ENCODE measurements at regions not wholly inside any gene's neighbourhood (a gene's known extent, or its start where the extent isn't known, plus 50 kb on each side); places are given as distances from the start of the nearest gene placed in this dataset.
"Not testable (repeated sequence)": the region's sequence is repeated elsewhere in the genome, so short reads cannot be mapped to it uniquely, and the experiment has no call there.

DNA sequence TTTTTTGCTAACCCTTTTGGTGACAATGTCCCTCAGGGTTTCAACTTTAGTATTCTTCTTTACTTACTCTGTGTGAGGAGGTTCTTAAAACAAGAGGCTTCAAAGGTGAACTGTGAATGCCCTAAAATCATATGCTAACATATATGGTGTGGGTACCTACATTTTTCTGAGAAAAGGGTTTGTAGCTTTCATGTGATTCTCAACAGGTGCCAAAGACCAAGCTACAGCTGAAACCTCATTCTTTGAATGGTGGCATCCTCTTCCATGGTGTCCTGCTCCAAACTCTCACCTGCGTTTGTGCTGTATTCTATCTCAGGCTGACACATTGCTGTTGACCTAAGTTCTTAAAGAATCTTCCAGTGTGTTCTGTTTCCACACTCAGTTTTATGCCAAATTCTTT lies 177.3 kb downstream of the PRL start:
- Histone ChIP-seq H3K27ac (ENCODE audit: low read length) (no peak overlapping the region), H3K4me3 (ENCODE audit: low read length) (no peak overlapping the region), H3K27me3 (ENCODE audit: control insufficient read depth, insufficient read depth, low read length) (no peaks in the 10 kb centered on the region), H3K9me3 (replicated peaks; ENCODE audit: control insufficient read depth, low read depth, low read length) (no peaks in the 10 kb centered on the region), H3K36me3 (ENCODE audit: control insufficient read depth, insufficient read depth, low read length) (no peaks in the 10 kb centered on the region), H3K4me1 (ENCODE audit: control insufficient read depth, insufficient read depth, low read length) (no peaks in the 10 kb centered on the region)
- WGBS (ENCODE audit: insufficient coverage) = 80% methylated on average over 1 of the region's 1 CpG
- no peak for DNase-seq

DNA sequence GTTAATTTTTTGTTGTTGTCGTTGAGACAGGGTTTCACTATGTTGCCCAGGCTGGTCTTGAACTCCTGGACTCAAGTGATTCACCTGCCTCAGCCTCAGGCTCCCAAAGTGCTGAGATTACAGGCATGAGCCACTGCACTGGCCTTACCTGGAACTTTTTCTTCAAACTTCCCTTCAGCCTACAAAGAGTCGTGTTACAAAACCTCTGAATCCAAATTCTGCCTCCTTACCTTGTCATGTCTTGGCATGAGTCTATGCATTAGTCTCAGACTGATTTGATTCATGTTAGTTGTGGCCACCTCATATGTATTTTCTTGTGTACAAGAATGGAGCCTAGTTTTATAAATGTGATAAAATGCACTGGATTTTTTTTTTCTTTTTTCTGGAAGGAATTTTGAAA lies 172.1 kb downstream of the PRL start:
- DNase-seq = no peak
- peaks cover 2% of the 10 kb centered on the region for H3K9me3 ChIP-seq (replicated peaks; ENCODE audit: control insufficient read depth, low read depth, low read length)
- no peaks in the 10 kb centered on the region for H3K27me3 ChIP-seq (ENCODE audit: control insufficient read depth, insufficient read depth, low read length)
- no peaks in the 10 kb centered on the region for H3K36me3 ChIP-seq (ENCODE audit: control insufficient read depth, insufficient read depth, low read length)
- WGBS (ENCODE audit: insufficient coverage) = 82% methylated on average over 2 of the region's 2 CpGs
- H3K4me1 ChIP-seq (ENCODE audit: control insufficient read depth, insufficient read depth, low read length) = no peaks in the 10 kb centered on the region
- H3K4me3 ChIP-seq (ENCODE audit: low read length) = no peak overlapping the region
- H3K27ac ChIP-seq (ENCODE audit: low read length) = no peak overlapping the region

DNA sequence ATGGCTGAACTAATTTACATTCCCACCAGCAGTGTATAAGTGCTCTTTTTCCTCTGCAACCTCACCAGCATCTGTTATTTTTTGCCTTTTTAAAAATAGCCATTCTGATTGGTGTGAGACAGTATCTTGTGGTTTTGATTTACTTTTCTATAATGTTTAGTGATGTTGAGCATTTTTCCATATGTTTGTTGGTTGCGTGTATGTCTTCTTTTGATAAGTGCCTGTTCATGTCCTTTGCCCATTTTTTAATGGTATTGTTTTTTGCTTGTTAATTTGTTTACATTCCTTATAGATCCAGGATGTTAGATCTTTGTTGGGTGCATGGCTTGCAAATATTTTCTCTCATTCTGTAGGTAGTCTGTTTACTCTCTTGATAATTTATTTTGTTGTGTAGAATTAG lies 169.9 kb downstream of the PRL start:
- no peaks in the 10 kb centered on the region for H3K27me3 ChIP-seq (ENCODE audit: control insufficient read depth, insufficient read depth, low read length)
- no CpG with 5 or more reads among the region's 1 CpG for WGBS (ENCODE audit: insufficient coverage)
- H3K4me1 ChIP-seq (ENCODE audit: control insufficient read depth, insufficient read depth, low read length) = no peaks in the 10 kb centered on the region
- no peaks in the 10 kb centered on the region for H3K36me3 ChIP-seq (ENCODE audit: control insufficient read depth, insufficient read depth, low read length)
- peaks cover 2% of the 10 kb centered on the region for H3K9me3 ChIP-seq (replicated peaks; ENCODE audit: control insufficient read depth, low read depth, low read length)
- H3K27ac ChIP-seq (ENCODE audit: low read length) = no peak overlapping the region
- H3K4me3 ChIP-seq (ENCODE audit: low read length) = no peak overlapping the region
- DNase-seq = no peak

DNA sequence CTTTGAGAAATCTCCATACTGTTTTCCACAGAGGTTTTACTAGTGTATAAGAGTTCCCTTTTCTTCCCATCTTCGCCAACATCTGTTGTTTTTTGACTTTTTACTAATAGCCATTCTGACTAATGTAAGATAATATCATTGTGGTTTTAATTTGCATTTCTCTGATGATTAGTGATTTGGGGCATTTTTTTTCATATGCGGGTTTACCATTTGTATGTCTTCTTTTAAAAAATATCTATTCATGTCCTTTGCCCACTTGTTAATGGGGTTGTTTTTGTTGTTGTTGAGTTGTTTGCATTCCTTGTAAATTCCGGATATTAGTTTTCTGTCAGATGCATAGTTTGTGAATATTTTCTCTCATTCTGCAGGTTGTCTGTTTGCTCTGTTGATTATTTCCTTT lies 167.1 kb downstream of the PRL start:
- Histone ChIP-seq H3K36me3 (ENCODE audit: control insufficient read depth, insufficient read depth, low read length) (no peaks in the 10 kb centered on the region), H3K4me1 (ENCODE audit: control insufficient read depth, insufficient read depth, low read length) (peaks cover 10% of the 10 kb centered on the region), H3K27ac (ENCODE audit: low read length) (no peak overlapping the region), H3K9me3 (replicated peaks; ENCODE audit: control insufficient read depth, low read depth, low read length) (peaks cover 4% of the 10 kb centered on the region), H3K27me3 (ENCODE audit: control insufficient read depth, insufficient read depth, low read length) (no peaks in the 10 kb centered on the region), H3K4me3 (ENCODE audit: low read length) (no peak overlapping the region)
- no CpG with 5 or more reads among the region's 3 CpGs for WGBS (ENCODE audit: insufficient coverage)
- DNase-seq = no peak

DNA sequence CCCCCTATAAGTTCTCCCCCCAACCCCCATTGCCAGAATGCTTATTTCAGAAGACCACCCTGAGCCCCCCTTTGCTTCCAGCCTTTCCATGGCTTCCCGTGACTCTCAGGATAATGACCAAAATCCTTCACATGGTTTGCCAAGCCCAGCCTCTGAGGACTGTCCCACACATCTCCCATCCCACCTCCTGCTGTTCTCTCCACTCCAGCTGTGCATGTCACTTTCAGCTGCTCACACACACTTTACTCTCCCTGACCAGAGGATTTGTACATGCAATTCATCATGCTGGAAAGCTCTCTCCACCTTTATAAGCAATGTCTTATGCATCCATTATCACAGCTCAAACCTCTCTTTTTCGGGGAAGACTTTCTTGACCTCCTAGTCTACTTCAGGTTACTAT lies 164.2 kb downstream of the PRL start:
- 33% methylated on average over 1 of the region's 2 CpGs for WGBS (ENCODE audit: insufficient coverage)
- Histone ChIP-seq H3K4me1 (ENCODE audit: control insufficient read depth, insufficient read depth, low read length) (peaks cover 10% of the 10 kb centered on the region), H3K27ac (ENCODE audit: low read length) (peak overlapping the region; percentile 80), H3K27me3 (ENCODE audit: control insufficient read depth, insufficient read depth, low read length) (no peaks in the 10 kb centered on the region), H3K4me3 (ENCODE audit: low read length) (no peak overlapping the region), H3K36me3 (ENCODE audit: control insufficient read depth, insufficient read depth, low read length) (no peaks in the 10 kb centered on the region), H3K9me3 (replicated peaks; ENCODE audit: control insufficient read depth, low read depth, low read length) (peaks cover 2% of the 10 kb centered on the region)
- DNase-seq = peak; percentile 87

DNA sequence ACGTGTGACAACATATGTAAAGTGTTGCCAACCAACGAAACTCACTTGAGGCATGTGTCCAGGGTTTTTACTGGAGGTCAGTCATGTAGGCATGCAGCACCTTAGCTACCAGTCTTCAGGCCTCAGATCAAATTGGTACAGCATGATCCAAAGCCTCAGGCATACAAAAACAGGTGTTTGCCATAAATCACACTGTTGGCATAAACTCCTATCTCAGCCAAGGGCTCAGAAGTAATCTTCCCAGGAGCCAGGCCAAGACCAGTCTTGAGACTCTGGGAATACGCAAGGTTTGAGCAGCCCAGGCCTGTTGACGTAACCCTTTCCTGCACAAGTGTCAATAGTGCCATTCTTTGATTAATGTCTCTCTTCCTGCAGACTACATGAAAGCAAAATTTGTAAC lies 163.5 kb downstream of the PRL start:
- 49% methylated on average over 3 of the region's 4 CpGs for WGBS (ENCODE audit: insufficient coverage)
- H3K27ac ChIP-seq (ENCODE audit: low read length) = peak overlapping the region; percentile 80
- DNase-seq = peak; percentile 85
- peaks cover 10% of the 10 kb centered on the region for H3K4me1 ChIP-seq (ENCODE audit: control insufficient read depth, insufficient read depth, low read length)
- no peaks in the 10 kb centered on the region for H3K27me3 ChIP-seq (ENCODE audit: control insufficient read depth, insufficient read depth, low read length)
- peaks cover 2% of the 10 kb centered on the region for H3K9me3 ChIP-seq (replicated peaks; ENCODE audit: control insufficient read depth, low read depth, low read length)
- no peak overlapping the region for H3K4me3 ChIP-seq (ENCODE audit: low read length)
- no peaks in the 10 kb centered on the region for H3K36me3 ChIP-seq (ENCODE audit: control insufficient read depth, insufficient read depth, low read length)

DNA sequence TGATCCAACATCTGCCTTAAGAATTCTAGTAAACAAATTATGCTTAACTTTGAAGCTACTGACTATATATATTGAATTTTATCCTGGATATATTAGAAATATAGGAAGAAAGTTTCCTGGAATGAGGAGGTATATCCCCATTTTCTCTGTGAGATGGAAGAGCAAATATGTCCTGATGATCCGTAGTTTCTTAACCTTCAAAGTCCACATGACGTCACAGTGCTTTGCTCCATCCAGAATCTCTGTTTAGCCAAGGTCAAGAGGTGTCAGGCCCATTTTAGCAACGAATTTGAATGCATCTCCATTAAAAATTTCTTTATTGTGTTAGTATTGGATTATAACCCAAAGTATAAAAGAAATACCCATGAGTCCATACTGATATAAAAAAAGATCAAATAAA lies 162.5 kb downstream of the PRL start:
- no peak overlapping the region for H3K4me3 ChIP-seq (ENCODE audit: low read length)
- no peaks in the 10 kb centered on the region for H3K27me3 ChIP-seq (ENCODE audit: control insufficient read depth, insufficient read depth, low read length)
- 100% methylated on average over 1 of the region's 3 CpGs for WGBS (ENCODE audit: insufficient coverage)
- H3K4me1 ChIP-seq (ENCODE audit: control insufficient read depth, insufficient read depth, low read length) = peaks cover 10% of the 10 kb centered on the region
- no peak for DNase-seq
- H3K9me3 ChIP-seq (replicated peaks; ENCODE audit: control insufficient read depth, low read depth, low read length) = peaks cover 2% of the 10 kb centered on the region
- H3K27ac ChIP-seq (ENCODE audit: low read length) = no peak overlapping the region
- H3K36me3 ChIP-seq (ENCODE audit: control insufficient read depth, insufficient read depth, low read length) = no peaks in the 10 kb centered on the region

DNA sequence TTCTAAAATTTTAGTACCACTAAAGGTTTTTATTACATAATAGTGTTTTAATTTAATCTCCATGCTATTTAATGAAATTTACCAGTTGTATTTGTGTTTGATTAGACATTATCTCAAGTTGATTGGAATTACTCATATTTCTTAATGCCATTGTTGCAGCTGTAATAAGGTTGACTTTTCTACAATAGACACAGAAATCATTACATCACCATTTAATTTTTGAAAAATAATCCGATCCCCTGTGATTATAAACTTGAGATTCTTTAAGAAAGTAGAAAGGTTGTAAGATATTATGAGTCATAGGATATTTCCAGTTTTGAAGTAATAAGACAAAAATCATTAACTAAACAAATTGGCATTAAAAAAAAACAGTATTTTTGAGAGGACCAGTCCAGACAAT lies 161.4 kb downstream of the PRL start:
- Histone ChIP-seq H3K27me3 (ENCODE audit: control insufficient read depth, insufficient read depth, low read length) (no peaks in the 10 kb centered on the region), H3K36me3 (ENCODE audit: control insufficient read depth, insufficient read depth, low read length) (no peaks in the 10 kb centered on the region), H3K9me3 (replicated peaks; ENCODE audit: control insufficient read depth, low read depth, low read length) (peaks cover 2% of the 10 kb centered on the region), H3K4me1 (ENCODE audit: control insufficient read depth, insufficient read depth, low read length) (peaks cover 10% of the 10 kb centered on the region), H3K4me3 (ENCODE audit: low read length) (no peak overlapping the region), H3K27ac (ENCODE audit: low read length) (no peak overlapping the region)
- DNase-seq = no peak
- no CpG with 5 or more reads among the region's 1 CpG for WGBS (ENCODE audit: insufficient coverage)

DNA sequence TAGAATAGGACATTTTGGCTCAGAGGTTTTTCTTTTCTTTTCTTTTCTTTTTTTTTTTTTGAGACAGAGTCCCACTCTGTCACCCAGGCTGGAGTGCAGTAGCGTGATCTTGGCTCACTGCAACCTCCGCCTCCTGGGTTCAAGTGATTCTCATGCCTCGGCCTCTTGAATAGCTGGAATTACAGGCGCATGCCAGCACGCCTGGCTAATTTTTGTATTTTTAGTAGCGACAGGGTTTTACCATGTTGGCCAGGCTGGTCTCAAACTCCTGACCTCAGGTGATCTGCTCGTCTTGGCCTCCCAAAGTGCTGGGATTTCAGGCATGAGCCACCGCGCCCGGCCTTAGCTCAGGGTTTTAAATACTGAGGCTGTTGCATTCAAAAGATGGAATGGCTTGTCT lies 156.1 kb downstream of the PRL start:
- H3K27me3 ChIP-seq (ENCODE audit: control insufficient read depth, insufficient read depth, low read length); H3K27ac ChIP-seq (ENCODE audit: low read length); H3K4me3 ChIP-seq (ENCODE audit: low read length); H3K4me1 ChIP-seq (ENCODE audit: control insufficient read depth, insufficient read depth, low read length); DNase-seq; H3K36me3 ChIP-seq (ENCODE audit: control insufficient read depth, insufficient read depth, low read length); H3K9me3 ChIP-seq (replicated peaks; ENCODE audit: control insufficient read depth, low read depth, low read length): not testable (repeated sequence)
- 89% methylated on average over 10 of the region's 10 CpGs for WGBS (ENCODE audit: insufficient coverage)

DNA sequence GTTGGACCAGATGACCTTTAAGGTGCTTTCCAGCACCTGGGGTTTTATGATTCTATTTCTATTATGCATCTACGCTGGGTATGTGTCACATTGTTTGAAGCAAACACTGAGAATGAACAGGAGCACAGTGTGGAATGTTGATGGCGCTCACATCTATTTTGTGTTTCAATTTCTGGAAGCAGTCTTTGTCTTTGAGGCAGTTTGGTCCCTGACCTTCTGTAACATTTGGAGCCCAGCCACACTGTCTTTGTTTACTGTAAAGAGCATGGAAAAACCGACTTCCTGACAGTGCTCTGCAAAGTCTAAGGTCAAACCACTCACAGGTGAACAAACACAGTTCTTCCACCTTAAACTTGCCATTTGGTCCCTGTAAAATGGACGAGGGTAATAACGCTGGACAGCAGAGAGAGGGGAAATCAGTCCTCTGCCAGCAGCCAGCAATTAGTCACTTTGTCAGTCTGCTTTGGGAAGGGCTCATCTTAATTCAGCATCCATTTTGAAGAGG lies 155.5 kb downstream of the PRL start:
- no peaks in the 10 kb centered on the region for H3K27me3 ChIP-seq (ENCODE audit: control insufficient read depth, insufficient read depth, low read length)
- no peak overlapping the region for H3K27ac ChIP-seq (ENCODE audit: low read length)
- WGBS (ENCODE audit: insufficient coverage) = 14% methylated on average over 3 of the region's 5 CpGs
- DNase-seq = peak; percentile 76
- H3K4me3 ChIP-seq (ENCODE audit: low read length) = no peak overlapping the region
- no peaks in the 10 kb centered on the region for H3K36me3 ChIP-seq (ENCODE audit: control insufficient read depth, insufficient read depth, low read length)
- H3K9me3 ChIP-seq (replicated peaks; ENCODE audit: control insufficient read depth, low read depth, low read length) = no peaks in the 10 kb centered on the region
- peaks cover 9% of the 10 kb centered on the region for H3K4me1 ChIP-seq (ENCODE audit: control insufficient read depth, insufficient read depth, low read length)

DNA sequence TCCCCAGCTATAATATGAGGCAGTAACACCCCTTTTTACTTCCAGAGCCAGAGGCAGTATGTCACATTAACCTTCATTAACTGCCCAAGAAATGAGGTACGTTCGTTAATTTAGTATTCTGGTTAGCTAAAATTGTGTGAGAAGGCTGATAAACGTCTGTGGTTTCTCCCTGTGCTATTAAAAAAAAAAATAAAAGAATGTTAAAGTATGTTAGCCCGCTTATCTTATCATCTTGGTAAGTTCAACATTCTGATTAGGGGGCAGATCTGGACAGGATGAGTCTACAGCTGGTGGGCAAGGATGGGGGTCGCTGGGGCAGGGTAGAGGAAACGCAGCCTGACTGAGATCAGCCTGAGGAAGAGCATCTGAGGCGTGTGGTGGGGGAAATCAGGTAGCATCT lies 154.0 kb downstream of the PRL start:
- WGBS (ENCODE audit: insufficient coverage) = 88% methylated on average over 2 of the region's 7 CpGs
- Histone ChIP-seq H3K36me3 (ENCODE audit: control insufficient read depth, insufficient read depth, low read length) (no peaks in the 10 kb centered on the region), H3K27me3 (ENCODE audit: control insufficient read depth, insufficient read depth, low read length) (no peaks in the 10 kb centered on the region), H3K9me3 (replicated peaks; ENCODE audit: control insufficient read depth, low read depth, low read length) (no peaks in the 10 kb centered on the region), H3K27ac (ENCODE audit: low read length) (no peak overlapping the region), H3K4me1 (ENCODE audit: control insufficient read depth, insufficient read depth, low read length) (peaks cover 22% of the 10 kb centered on the region), H3K4me3 (ENCODE audit: low read length) (no peak overlapping the region)
- no peak for DNase-seq
